ENCODE measurements at regions not wholly inside any gene's neighbourhood (a gene's known extent, or its start where the extent isn't known, plus 50 kb on each side); places are given as distances from the start of the nearest gene placed in this dataset.

- H3K4me3 Mint-ChIP-seq, result no peak overlapping the region
- peaks cover 16% of the 10 kb centered on the region for H3K9me3 Mint-ChIP-seq
- no peaks in the 10 kb centered on the region for H3K36me3 Mint-ChIP-seq (ENCODE audit: low read depth)
- H3K4me1 Mint-ChIP-seq, result no peaks in the 10 kb centered on the region
- 94 to 100% methylated on average over 1 to 2 of the region's 2 CpGs for WGBS, 2 experiments (ENCODE audit: insufficient coverage in 1 of 2, insufficient read length in 1 of 2)
- no peak overlapping the region for H3K4me3 ChIP-seq (ENCODE audit: low read length)
- no peaks in the 10 kb centered on the region for H3K9me3 ChIP-seq (ENCODE audit: control insufficient read depth, low read length)
- H3K4me1 ChIP-seq (ENCODE audit: control insufficient read depth, insufficient read depth, low read length), result no peaks in the 10 kb centered on the region
- H3K27ac ChIP-seq (ENCODE audit: low read depth, low read length), result no peak overlapping the region
- H3K36me3 ChIP-seq (ENCODE audit: control insufficient read depth, insufficient read depth, low read length), result no peaks in the 10 kb centered on the region
- no peak overlapping the region for H3K9ac ChIP-seq (ENCODE audit: extremely low read depth, low read length, poor library complexity, severe bottlenecking)
- no peak overlapping the region for H3K27ac Mint-ChIP-seq
- no peak for DNase-seq
- no peaks in the 10 kb centered on the region for H3K27me3 Mint-ChIP-seq (ENCODE audit: insufficient read depth)
- no peak for TF ChIP-seq CTCF (conservative IDR thresholded peaks at IDR 0.05)
- H3K27me3 ChIP-seq (ENCODE audit: control insufficient read depth, insufficient read depth, low read length, poor library complexity, severe bottlenecking), result no peaks in the 10 kb centered on the region
Measured at GRCh38 chr2:7660816-7661215, 743.6 kb downstream of the RNF144A start.

- H3K9me3 Mint-ChIP-seq, result peaks cover 16% of the 10 kb centered on the region
- no peaks in the 10 kb centered on the region for H3K36me3 Mint-ChIP-seq (ENCODE audit: low read depth)
- no peak overlapping the region for H3K9ac ChIP-seq (ENCODE audit: extremely low read depth, low read length, poor library complexity, severe bottlenecking)
- no peaks in the 10 kb centered on the region for H3K27me3 Mint-ChIP-seq (ENCODE audit: insufficient read depth)
- no peak for DNase-seq
- no peaks in the 10 kb centered on the region for H3K9me3 ChIP-seq (ENCODE audit: control insufficient read depth, low read length)
- H3K4me1 ChIP-seq (ENCODE audit: control insufficient read depth, insufficient read depth, low read length), result no peaks in the 10 kb centered on the region
- no peak for TF ChIP-seq CTCF (conservative IDR thresholded peaks at IDR 0.05)
- no peak overlapping the region for H3K27ac ChIP-seq (ENCODE audit: low read depth, low read length)
- H3K4me3 Mint-ChIP-seq, result no peak overlapping the region
- no peak overlapping the region for H3K4me3 ChIP-seq (ENCODE audit: low read length)
- no peak overlapping the region for H3K27ac Mint-ChIP-seq
- no peaks in the 10 kb centered on the region for H3K27me3 ChIP-seq (ENCODE audit: control insufficient read depth, insufficient read depth, low read length, poor library complexity, severe bottlenecking)
- no peaks in the 10 kb centered on the region for H3K36me3 ChIP-seq (ENCODE audit: control insufficient read depth, insufficient read depth, low read length)
- WGBS, 2 experiments (ENCODE audit: insufficient coverage in 1 of 2, insufficient read length in 1 of 2), result 92 to 93% methylated on average over 3 to 5 of the region's 5 CpGs
- H3K4me1 Mint-ChIP-seq, result no peaks in the 10 kb centered on the region
Measured at GRCh38 chr2:7661502-7661901, 744.3 kb downstream of the RNF144A start.

- WGBS, 2 experiments (ENCODE audit: insufficient coverage in 1 of 2, insufficient read length in 1 of 2), result 91 to 100% methylated on average over 3 to 4 of the region's 4 CpGs
- H3K27me3 Mint-ChIP-seq (ENCODE audit: insufficient read depth), result no peaks in the 10 kb centered on the region
Measured at GRCh38 chr2:7665880-7666279, 748.7 kb downstream of the RNF144A start.

More at GRCh38 chr2:7665880-7666279, 748.7 kb downstream of the RNF144A start:
- no peak overlapping the region for H3K27ac ChIP-seq (ENCODE audit: low read depth, low read length)
- DNase-seq, result no peak
- no peak for TF ChIP-seq CTCF (conservative IDR thresholded peaks at IDR 0.05)
- H3K4me1 ChIP-seq (ENCODE audit: control insufficient read depth, insufficient read depth, low read length), result no peaks in the 10 kb centered on the region
- H3K4me3 ChIP-seq (ENCODE audit: low read length), result no peak overlapping the region
- Mint-ChIP-seq H3K9me3 (no peaks in the 10 kb centered on the region), H3K36me3 (ENCODE audit: low read depth) (no peaks in the 10 kb centered on the region), H3K4me3 (no peak overlapping the region), H3K27ac (no peak overlapping the region), H3K4me1 (no peaks in the 10 kb centered on the region)
- no peaks in the 10 kb centered on the region for H3K36me3 ChIP-seq (ENCODE audit: control insufficient read depth, insufficient read depth, low read length)
- H3K9ac ChIP-seq (ENCODE audit: extremely low read depth, low read length, poor library complexity, severe bottlenecking), result no peak overlapping the region
- no peaks in the 10 kb centered on the region for H3K9me3 ChIP-seq (ENCODE audit: control insufficient read depth, low read length)
- H3K27me3 ChIP-seq (ENCODE audit: control insufficient read depth, insufficient read depth, low read length, poor library complexity, severe bottlenecking), result no peaks in the 10 kb centered on the region

Data from endodermal cell (in vitro differentiated cells).